ENCODE measurements at regions not wholly inside any gene's neighbourhood (a gene's known extent, or its start where the extent isn't known, plus 50 kb on each side); places are given as distances from the start of the nearest gene placed in this dataset.

- TF ChIP-seq CTCF (conservative IDR thresholded peaks at IDR 0.05; ENCODE audit: low read depth in 2 of 2) (peak; percentile 69 to 81), JUNB (IDR thresholded peaks at IDR 0.05; ENCODE audit: unreplicated experiment) (no peak), CREB1 (CRISPR knock-in tag; IDR thresholded peaks at IDR 0.05; ENCODE audit: low read depth) (no peak), REST (IDR thresholded peaks at IDR 0.05; ENCODE audit: unreplicated experiment) (no peak), POLR2AphosphoS5 (IDR thresholded peaks at IDR 0.05; ENCODE audit: low read depth) (no peak), ETS1 (IDR thresholded peaks at IDR 0.05) (no peak), ZNF114 (CRISPR knock-in tag; IDR thresholded peaks at IDR 0.05) (no peak)
Measured at GRCh38 chr5:163306421-163306820, 131.0 kb upstream of the CCNG1 start.

All from GM23338 (cell line).